ENCODE measurements at regions not wholly inside any gene's neighbourhood (a gene's known extent, or its start where the extent isn't known, plus 50 kb on each side); places are given as distances from the start of the nearest gene placed in this dataset.

- no peak for DNase-seq
Observed at GRCh38 chr4:164441109-164441508, 312.8 kb upstream of the SMIM31 start.

- no peak for DNase-seq
Observed at GRCh38 chr4:164442180-164442579, 311.8 kb upstream of the SMIM31 start.

- no peak for DNase-seq
Observed at GRCh38 chr4:164446516-164446915, 307.4 kb upstream of the SMIM31 start.

GRCh38 chr4:164461901-164462300 lies 292.0 kb upstream of the SMIM31 start:
- no peak for DNase-seq

GRCh38 chr4:164462471-164462870 lies 291.5 kb upstream of the SMIM31 start:
- DNase-seq: no peak

- DNase-seq: no peak
Observed at GRCh38 chr4:164464313-164464712, 289.6 kb upstream of the SMIM31 start.

GRCh38 chr4:164467493-164467892 lies 286.4 kb upstream of the SMIM31 start:
- no peak for DNase-seq

GRCh38 chr4:164481306-164482091 lies 272.4 kb upstream of the SMIM31 start:
- DNase-seq: no peak

- no peak for DNase-seq
Observed at GRCh38 chr4:164482092-164482404, 271.9 kb upstream of the SMIM31 start.

GRCh38 chr4:164482758-164483157 lies 271.2 kb upstream of the SMIM31 start:
- no peak for DNase-seq

- no peak for DNase-seq
Observed at GRCh38 chr4:164483711-164484110, 270.2 kb upstream of the SMIM31 start.

- no peak for DNase-seq
Observed at GRCh38 chr4:164484551-164484950, 269.4 kb upstream of the SMIM31 start.

- no peak for DNase-seq
Observed at GRCh38 chr4:164485136-164485535, 268.8 kb upstream of the SMIM31 start.

- DNase-seq: no peak
Observed at GRCh38 chr4:164488114-164488513, 265.8 kb upstream of the SMIM31 start.

GRCh38 chr4:164501074-164501473 lies 252.9 kb upstream of the SMIM31 start:
- DNase-seq: no peak

- no peak for DNase-seq
Observed at GRCh38 chr4:164503874-164504273, 250.1 kb upstream of the SMIM31 start.

GRCh38 chr4:164508097-164508496 lies 245.8 kb upstream of the SMIM31 start:
- DNase-seq: no peak

GRCh38 chr4:164508771-164509170 lies 245.2 kb upstream of the SMIM31 start:
- no peak for DNase-seq

GRCh38 chr4:164509951-164510350 lies 244.0 kb upstream of the SMIM31 start:
- DNase-seq: no peak

- DNase-seq: no peak
Observed at GRCh38 chr4:164512124-164512523, 241.8 kb upstream of the SMIM31 start.

GRCh38 chr4:164514765-164515164 lies 239.2 kb upstream of the SMIM31 start:
- no peak for DNase-seq

GRCh38 chr4:164524789-164525188 lies 229.1 kb upstream of the SMIM31 start:
- no peak for DNase-seq

GRCh38 chr4:164526933-164527583 lies 226.9 kb upstream of the SMIM31 start:
- no peak for DNase-seq

- no peak for DNase-seq
Observed at GRCh38 chr4:164529058-164529457, 224.9 kb upstream of the SMIM31 start.

GRCh38 chr4:164529486-164529885 lies 224.4 kb upstream of the SMIM31 start:
- no peak for DNase-seq
